PFSK-1 (cell line): ENCODE measurements at regions not wholly inside any gene's neighbourhood (a gene's known extent, or its start where the extent isn't known, plus 50 kb on each side); places are given as distances from the start of the nearest gene placed in this dataset.

Experiments used
- FOXP2 ChIP-seq: optimal IDR thresholded peaks from 2 replicates; pipeline ENCODE3; 2011; ENCODE audit warnings: borderline replicate concordance, control low read depth, inconsistent platforms; ENCODE audit not compliant: insufficient read depth; ENCODE audit errors: extremely low read length, extremely low read depth
- POLR2AphosphoS5 ChIP-seq: IDR thresholded peaks from 2 replicates; pipeline ENCODE4 v1.6.1; 2012; ENCODE audit warnings: low read depth, mild to moderate bottlenecking, control low read depth, low read length, moderate library complexity
- SIN3A ChIP-seq: IDR thresholded peaks from 2 replicates; pipeline ENCODE4 v1.6.1; 2012; ENCODE audit warnings: mild to moderate bottlenecking, low read length, moderate library complexity, borderline replicate concordance; ENCODE audit not compliant: insufficient read depth
- TAF1 ChIP-seq: IDR thresholded peaks from 2 replicates; pipeline ENCODE4 v1.6.1; 2012; ENCODE audit warnings: low read length, control low read depth, borderline replicate concordance; ENCODE audit not compliant: insufficient read depth
- TF ChIP-seq, protein P1 (sequence below), 2 experiments: IDR thresholded peaks; 2 replicates each; pipeline versions ENCODE4 v1.6.1 to v1.8.0; 2011 to 2012; ENCODE audit warnings: low read depth in 2 of 2, low read length in 2 of 2, control low read depth in 1 of 2, inconsistent platforms in 1 of 2, mild to moderate bottlenecking in 1 of 2, moderate library complexity in 1 of 2; ENCODE audit not compliant: insufficient read depth in 1 of 2

DNA sequence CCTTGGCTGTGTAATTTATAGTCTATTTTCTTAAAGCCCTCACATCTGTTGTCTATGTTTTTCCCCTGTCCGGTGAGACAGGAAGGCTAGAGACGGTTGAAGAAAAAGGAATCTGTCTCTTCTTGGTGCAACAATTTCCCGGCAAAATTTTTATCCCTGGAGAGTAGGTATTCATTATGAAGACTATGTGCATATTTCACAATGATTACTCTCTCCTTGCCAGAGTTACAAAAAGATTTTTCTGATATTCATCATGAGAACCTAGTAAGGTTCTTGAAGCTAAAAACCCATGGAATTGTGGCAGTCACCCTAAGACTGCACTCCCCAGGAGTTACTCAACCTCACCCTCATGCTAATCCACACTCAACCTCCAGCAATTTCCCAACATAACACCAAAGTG is 55.0 kb upstream of the GHITM start:
- no peak for TF ChIP-seq TAF1
- no peak for TF ChIP-seq POLR2AphosphoS5
- no peak for TF ChIP-seq SIN3A
- no peak for TF ChIP-seq FOXP2
- TF ChIP-seq, protein P1, sequence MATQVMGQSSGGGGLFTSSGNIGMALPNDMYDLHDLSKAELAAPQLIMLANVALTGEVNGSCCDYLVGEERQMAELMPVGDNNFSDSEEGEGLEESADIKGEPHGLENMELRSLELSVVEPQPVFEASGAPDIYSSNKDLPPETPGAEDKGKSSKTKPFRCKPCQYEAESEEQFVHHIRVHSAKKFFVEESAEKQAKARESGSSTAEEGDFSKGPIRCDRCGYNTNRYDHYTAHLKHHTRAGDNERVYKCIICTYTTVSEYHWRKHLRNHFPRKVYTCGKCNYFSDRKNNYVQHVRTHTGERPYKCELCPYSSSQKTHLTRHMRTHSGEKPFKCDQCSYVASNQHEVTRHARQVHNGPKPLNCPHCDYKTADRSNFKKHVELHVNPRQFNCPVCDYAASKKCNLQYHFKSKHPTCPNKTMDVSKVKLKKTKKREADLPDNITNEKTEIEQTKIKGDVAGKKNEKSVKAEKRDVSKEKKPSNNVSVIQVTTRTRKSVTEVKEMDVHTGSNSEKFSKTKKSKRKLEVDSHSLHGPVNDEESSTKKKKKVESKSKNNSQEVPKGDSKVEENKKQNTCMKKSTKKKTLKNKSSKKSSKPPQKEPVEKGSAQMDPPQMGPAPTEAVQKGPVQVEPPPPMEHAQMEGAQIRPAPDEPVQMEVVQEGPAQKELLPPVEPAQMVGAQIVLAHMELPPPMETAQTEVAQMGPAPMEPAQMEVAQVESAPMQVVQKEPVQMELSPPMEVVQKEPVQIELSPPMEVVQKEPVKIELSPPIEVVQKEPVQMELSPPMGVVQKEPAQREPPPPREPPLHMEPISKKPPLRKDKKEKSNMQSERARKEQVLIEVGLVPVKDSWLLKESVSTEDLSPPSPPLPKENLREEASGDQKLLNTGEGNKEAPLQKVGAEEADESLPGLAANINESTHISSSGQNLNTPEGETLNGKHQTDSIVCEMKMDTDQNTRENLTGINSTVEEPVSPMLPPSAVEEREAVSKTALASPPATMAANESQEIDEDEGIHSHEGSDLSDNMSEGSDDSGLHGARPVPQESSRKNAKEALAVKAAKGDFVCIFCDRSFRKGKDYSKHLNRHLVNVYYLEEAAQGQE (IDR thresholded peaks at IDR 0.05; ENCODE audit: insufficient read depth in 1 of 2, low read depth in 2 of 2, low read length in 2 of 2): no peak

DNA sequence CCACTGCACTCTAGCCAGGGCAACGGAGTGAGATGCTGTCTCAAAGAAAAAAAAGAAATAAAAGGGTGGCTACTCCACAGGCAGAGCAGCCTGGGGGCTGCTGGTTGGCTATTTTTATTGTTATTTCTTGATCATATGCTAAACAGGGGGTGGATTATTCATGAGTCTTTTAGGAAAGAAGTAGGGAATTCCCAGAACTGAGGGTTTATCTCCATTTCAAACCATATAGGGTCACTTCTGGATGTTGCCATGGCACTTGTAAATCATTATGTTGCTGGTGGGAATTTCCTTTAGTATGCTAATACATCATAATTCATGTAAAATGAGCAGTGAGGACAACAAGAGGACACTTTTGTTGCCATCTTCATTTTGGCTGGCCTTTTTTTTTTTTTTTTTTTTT is 52.1 kb upstream of the GHITM start:
- TF ChIP-seq SIN3A (no peak), TAF1 (no peak), FOXP2 (no peak), POLR2AphosphoS5 (no peak)
- TF ChIP-seq, protein P1 (IDR thresholded peaks at IDR 0.05; ENCODE audit: insufficient read depth in 1 of 2, low read depth in 2 of 2, low read length in 2 of 2): no peak

DNA sequence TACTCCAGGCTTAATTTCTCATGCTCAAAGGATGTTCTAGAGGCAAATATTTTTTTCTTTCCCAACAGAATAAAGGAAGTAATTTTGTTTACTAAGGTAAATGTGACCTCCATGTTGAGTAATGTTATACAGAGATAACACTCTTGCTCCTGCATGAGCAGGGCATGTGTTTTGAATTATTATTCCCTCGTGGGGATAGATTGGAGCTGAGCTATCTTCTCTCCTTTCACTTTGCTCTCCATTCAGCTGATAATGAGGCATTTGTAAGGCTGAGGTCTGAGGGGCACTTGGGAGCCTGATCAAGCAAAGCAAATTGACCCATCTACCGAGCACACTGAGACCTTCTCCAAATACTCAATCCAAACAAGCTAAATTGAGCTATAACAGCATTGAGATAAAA is 50.7 kb upstream of the GHITM start:
- TF ChIP-seq TAF1 (no peak), FOXP2 (no peak), SIN3A (no peak), POLR2AphosphoS5 (no peak)
- TF ChIP-seq, protein P1 (IDR thresholded peaks at IDR 0.05; ENCODE audit: insufficient read depth in 1 of 2, low read depth in 2 of 2, low read length in 2 of 2): no peak

GRCh38 chr10:84089162-84089561 is 50.1 kb upstream of the GHITM start:
- TF ChIP-seq, protein P1 (IDR thresholded peaks at IDR 0.05; ENCODE audit: insufficient read depth in 1 of 2, low read depth in 2 of 2, low read length in 2 of 2): no peak
- no peak for TF ChIP-seq SIN3A
- TF ChIP-seq FOXP2: no peak
- TF ChIP-seq TAF1: no peak
- TF ChIP-seq POLR2AphosphoS5: no peak
